ENCODE measurements at regions not wholly inside any gene's neighbourhood (a gene's known extent, or its start where the extent isn't known, plus 50 kb on each side); places are given as distances from the start of the nearest gene placed in this dataset.

- WGBS, 2 donors = 85 to 96% methylated on average over 2 of the region's 2 CpGs
- no peak for TF ChIP-seq CTCF (IDR thresholded peaks at IDR 0.05; ENCODE audit: control extremely low read depth, extremely low read depth)
- no peak overlapping the region for H3K9ac ChIP-seq (ENCODE audit: insufficient read depth in 1 of 2, low read length in 2 of 2)
- no peaks in the 10 kb centered on the region for H3K27me3 ChIP-seq (ENCODE audit: control insufficient read depth in 3 of 3, insufficient read depth in 3 of 3, low read length in 2 of 3)
- DNase-seq (no peak), ATAC-seq (ENCODE audit: insufficient read depth, low FRiP score) (no peak)
- no peak overlapping the region for H3K4me3 ChIP-seq
- peaks cover 0 to 5% (median 0%) of the 10 kb centered on the region in 5 donors for H3K4me1 ChIP-seq (ENCODE audit: control insufficient read depth in 5 of 5, insufficient read depth in 5 of 5, low read length in 5 of 5)
- no peaks in the 10 kb centered on the region for H3K9me3 ChIP-seq (ENCODE audit: control insufficient read depth in 4 of 4, insufficient read depth in 3 of 4, low read length in 3 of 4)
- no peak overlapping the region for H3K27ac ChIP-seq (ENCODE audit: low read depth in 1 of 2, low read length in 1 of 2)
- no peaks in the 10 kb centered on the region for H3K36me3 ChIP-seq (ENCODE audit: control insufficient read depth in 4 of 4, insufficient read depth in 4 of 4, low read length in 4 of 4)
Measured at GRCh38 chr10:22846294-22846693, 81.6 kb upstream of the ARMC3 start.

- no peak for DNase-seq
- 79 to 91% methylated on average over 5 of the region's 5 CpGs for WGBS, 2 donors
- TF ChIP-seq CTCF (IDR thresholded peaks at IDR 0.05; ENCODE audit: control extremely low read depth, extremely low read depth) = no peak
- H3K9ac ChIP-seq (ENCODE audit: insufficient read depth in 1 of 2, low read length in 2 of 2) = no peak overlapping the region
- no peak for ATAC-seq (ENCODE audit: insufficient read depth, low FRiP score)
- H3K27ac ChIP-seq (ENCODE audit: low read depth in 1 of 2, low read length in 1 of 2) = no peak overlapping the region
- no peaks in the 10 kb centered on the region for H3K27me3 ChIP-seq (ENCODE audit: control insufficient read depth in 3 of 3, insufficient read depth in 3 of 3, low read length in 2 of 3)
- no peak overlapping the region for H3K4me3 ChIP-seq
- no peaks in the 10 kb centered on the region for H3K36me3 ChIP-seq (ENCODE audit: control insufficient read depth in 4 of 4, insufficient read depth in 4 of 4, low read length in 4 of 4)
- no peaks in the 10 kb centered on the region for H3K4me1 ChIP-seq (ENCODE audit: control insufficient read depth in 5 of 5, insufficient read depth in 5 of 5, low read length in 5 of 5)
- no peaks in the 10 kb centered on the region for H3K9me3 ChIP-seq (ENCODE audit: control insufficient read depth in 4 of 4, insufficient read depth in 3 of 4, low read length in 3 of 4)
Measured at GRCh38 chr10:22839639-22840038, 88.2 kb upstream of the ARMC3 start.

GRCh38 chr10:22837771-22838170, 90.1 kb upstream of the ARMC3 start:
- Histone ChIP-seq H3K27me3 (ENCODE audit: control insufficient read depth in 3 of 3, insufficient read depth in 3 of 3, low read length in 2 of 3) (no peaks in the 10 kb centered on the region), H3K27ac (ENCODE audit: low read depth in 1 of 2, low read length in 1 of 2) (no peak overlapping the region), H3K4me1 (ENCODE audit: control insufficient read depth in 5 of 5, insufficient read depth in 5 of 5, low read length in 5 of 5) (peaks cover 0 to 4% (median 0%) of the 10 kb centered on the region in 5 donors), H3K36me3 (ENCODE audit: control insufficient read depth in 4 of 4, insufficient read depth in 4 of 4, low read length in 4 of 4) (no peaks in the 10 kb centered on the region), H3K4me3 (no peak overlapping the region), H3K9me3 (ENCODE audit: control insufficient read depth in 4 of 4, insufficient read depth in 3 of 4, low read length in 3 of 4) (no peaks in the 10 kb centered on the region), H3K9ac (ENCODE audit: insufficient read depth in 1 of 2, low read length in 2 of 2) (no peak overlapping the region)
- no peak for TF ChIP-seq CTCF (IDR thresholded peaks at IDR 0.05; ENCODE audit: control extremely low read depth, extremely low read depth)
- DNase-seq (no peak), ATAC-seq (ENCODE audit: insufficient read depth, low FRiP score) (no peak)
- WGBS, 2 donors = 51 to 54% methylated on average over 1 of the region's 1 CpG

- H3K4me1 ChIP-seq (ENCODE audit: control insufficient read depth in 5 of 5, insufficient read depth in 5 of 5, low read length in 5 of 5) = peaks cover 0 to 4% (median 0%) of the 10 kb centered on the region in 5 donors
- WGBS, 2 donors = 72 to 84% methylated on average over 7 of the region's 7 CpGs
- TF ChIP-seq CTCF (IDR thresholded peaks at IDR 0.05; ENCODE audit: control extremely low read depth, extremely low read depth) = no peak
- H3K27ac ChIP-seq (ENCODE audit: low read depth in 1 of 2, low read length in 1 of 2) = no peak overlapping the region
- H3K9ac ChIP-seq (ENCODE audit: insufficient read depth in 1 of 2, low read length in 2 of 2) = no peak overlapping the region
- no peaks in the 10 kb centered on the region for H3K27me3 ChIP-seq (ENCODE audit: control insufficient read depth in 3 of 3, insufficient read depth in 3 of 3, low read length in 2 of 3)
- DNase-seq (no peak), ATAC-seq (ENCODE audit: insufficient read depth, low FRiP score) (no peak)
- H3K9me3 ChIP-seq (ENCODE audit: control insufficient read depth in 4 of 4, insufficient read depth in 3 of 4, low read length in 3 of 4) = no peaks in the 10 kb centered on the region
- H3K4me3 ChIP-seq = no peak overlapping the region
- H3K36me3 ChIP-seq (ENCODE audit: control insufficient read depth in 4 of 4, insufficient read depth in 4 of 4, low read length in 4 of 4) = no peaks in the 10 kb centered on the region
Measured at GRCh38 chr10:22837351-22837750, 90.5 kb upstream of the ARMC3 start.

All from lung (tissue), 11 donors.